ENCODE measurements at regions not wholly inside any gene's neighbourhood (a gene's known extent, or its start where the extent isn't known, plus 50 kb on each side); places are given as distances from the start of the nearest gene placed in this dataset.

DNA sequence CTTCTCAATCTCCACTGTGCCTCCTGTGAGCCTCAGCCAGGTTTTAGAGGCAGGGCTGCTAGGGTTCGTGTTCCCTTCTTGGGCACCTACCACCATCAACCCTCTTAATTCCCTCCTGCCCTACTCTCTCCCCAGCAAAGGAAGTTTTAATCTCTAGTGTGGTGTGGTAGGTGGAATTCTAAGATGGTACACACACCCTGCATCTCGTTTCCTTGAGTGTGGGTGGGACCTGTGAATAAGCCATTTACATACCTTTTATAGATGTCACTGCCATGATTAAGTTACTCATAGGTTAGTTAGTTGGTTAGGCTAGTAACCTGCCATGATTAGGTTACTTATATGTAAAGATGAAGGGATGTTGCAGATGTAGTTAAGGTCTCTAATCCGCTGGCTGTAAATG lies 114.8 kb upstream of the VRK1 start:
- TF ChIP-seq EZH2 (IDR thresholded peaks at IDR 0.05) (no peak), POLR2AphosphoS5 (IDR thresholded peaks at IDR 0.05; ENCODE audit: borderline replicate concordance, low read depth, low read length) (no peak)
